WTC11 (cell line): ENCODE measurements at regions not wholly inside any gene's neighbourhood (a gene's known extent, or its start where the extent isn't known, plus 50 kb on each side); places are given as distances from the start of the nearest gene placed in this dataset.

Experiments used
- CREM ChIP-seq: sonication (generic); formaldehyde crosslinking; IDR thresholded peaks from 2 replicates; pipeline ENCODE4 v1.8.1; 2022; ENCODE audit warnings: mild to moderate bottlenecking, missing genetic modification reagents, moderate library complexity
- CTCF ChIP-seq: fragments of 200-600 bp; IDR thresholded peaks from 2 replicates; pipeline ENCODE4 v1.8.0; 2022; ENCODE audit warnings: antibody characterized with exemption
- E2F5 ChIP-seq: sonication (generic); formaldehyde crosslinking; IDR thresholded peaks from 2 replicates; pipeline ENCODE4 v1.8.1; 2022; ENCODE audit warnings: mild to moderate bottlenecking, moderate library complexity, missing genetic modification reagents
- NFYB ChIP-seq: sonication (generic); formaldehyde crosslinking; conservative IDR thresholded peaks from 2 replicates; pipeline ENCODE4 v1.8.0; 2022; ENCODE audit warnings: low read depth, missing genetic modification reagents
- NR3C1 ChIP-seq: sonication (generic); formaldehyde crosslinking; conservative IDR thresholded peaks from 2 replicates; pipeline ENCODE4 v1.8.1; 2023; ENCODE audit warnings: low read depth, mild to moderate bottlenecking, missing genetic modification reagents
- TCF7 ChIP-seq: sonication (generic); formaldehyde crosslinking; IDR thresholded peaks from 2 replicates; pipeline ENCODE4 v1.8.0; 2022; ENCODE audit warnings: mild to moderate bottlenecking, low read depth, missing genetic modification reagents, moderate library complexity
- USF1 ChIP-seq: sonication (generic); formaldehyde crosslinking; IDR thresholded peaks from 2 replicates; pipeline ENCODE4 v1.8.0; 2022; ENCODE audit warnings: mild to moderate bottlenecking, missing genetic modification reagents
- ZNF317 ChIP-seq: sonication (generic); formaldehyde crosslinking; IDR thresholded peaks from 2 replicates; pipeline ENCODE4 v1.8.1; 2023; ENCODE audit warnings: low read depth, mild to moderate bottlenecking, moderate library complexity, missing genetic modification reagents, borderline replicate concordance
- ZSCAN18 ChIP-seq: fragments of 250-450 bp; sonication (Bioruptor Pico); IDR thresholded peaks from 2 replicates; pipeline ENCODE4 v2.1.2; 2022; ENCODE audit warnings: mild to moderate bottlenecking, moderate library complexity

- TF ChIP-seq CREM (CRISPR knock-in tag) = no peak
- TF ChIP-seq CTCF = no peak
- TF ChIP-seq ZNF317 = no peak
- no peak for TF ChIP-seq ZSCAN18
- no peak for TF ChIP-seq E2F5 (CRISPR knock-in tag)
- no peak for TF ChIP-seq NR3C1 (CRISPR knock-in tag)
- no peak for TF ChIP-seq NFYB (CRISPR knock-in tag)
- TF ChIP-seq TCF7 = no peak
- TF ChIP-seq USF1 = no peak
These were observed 81.5 kb upstream of the TEX51 start for GRCh38 chr2:126817172-126817571.
